Endothelial cell of umbilical vein (primary cell): ENCODE measurements at regions not wholly inside any gene's neighbourhood (a gene's known extent, or its start where the extent isn't known, plus 50 kb on each side); places are given as distances from the start of the nearest gene placed in this dataset.

Source experiments
- BruUV-seq: library from RNA; stranded (reverse); fragments of 400-500 nt; replicated peaks from 2 replicates; lab custom pipeline; 2021; lab: Mats Ljungman, UMichigan
- CTCF ChIA-PET: fragments of 300-600, 350-600 bp; sonication (Branson Sonifier 250); formaldehyde crosslinking; loops from one replicate; lab custom pipeline; 2021; ENCODE audit warnings: antibody characterized with exemption, inconsistent platforms; lab: Charles Lee
- POLR2A ChIA-PET: fragments of 300-600, 350-600 bp; sonication (Branson Sonifier 250); formaldehyde crosslinking; loops from one replicate; lab custom pipeline; 2021; ENCODE audit warnings: antibody characterized with exemption, inconsistent platforms; lab: Charles Lee
- DNase-seq: peaks from one replicate; pipeline ENCODE4 v3.0.0-alpha.2; 2011; ENCODE audit warnings: low read depth, low spot score
- FAIRE-seq: peaks from 2 replicates; lab custom pipeline; 2011; peaks lifted over from hg19 to GRCh38; lab: Jason Lieb, UNC
- H2AFZ ChIP-seq: 2 replicates; pipeline ENCODE4 v1.6.0; 2012; ENCODE audit warnings: low read depth, low read length, control low read depth, inconsistent platforms
- H3K27ac ChIP-seq: 2 replicates; pipeline ENCODE4 v1.5.1; 2011; ENCODE audit warnings: low read depth, mild to moderate bottlenecking, control low read depth, low read length, moderate library complexity; ENCODE audit not compliant: insufficient read depth
- H3K27me3 ChIP-seq, 2 experiments: 2 replicates each; pipeline versions ENCODE4 v1.6.0 to v1.6.1; 2011; ENCODE audit warnings: low read length in 2 of 2, mixed read lengths in 1 of 2; ENCODE audit not compliant: control insufficient read depth in 2 of 2, insufficient read depth in 2 of 2
- H3K36me3 ChIP-seq, 2 experiments: 2 replicates in 1 of 2; 3 replicates in 1 of 2; pipeline ENCODE4 v1.5.1; 2011; ENCODE audit warnings: low read length in 2 of 2, mild to moderate bottlenecking in 1 of 2, moderate library complexity in 1 of 2; ENCODE audit not compliant: control insufficient read depth in 2 of 2, insufficient read depth in 2 of 2; ENCODE audit errors: extremely low read depth in 1 of 2
- H3K4me1 ChIP-seq: 3 replicates; pipeline ENCODE4 v1.5.1; 2011; ENCODE audit warnings: mild to moderate bottlenecking, low read length; ENCODE audit not compliant: control insufficient read depth, insufficient read depth; ENCODE audit errors: extremely low read depth
- H3K4me2 ChIP-seq: 2 replicates; pipeline ENCODE4 v1.6.1; 2011; ENCODE audit warnings: low read length, control low read depth, mixed read lengths; ENCODE audit not compliant: insufficient read depth
- H3K4me3 ChIP-seq, 3 experiments: fragments of 200-600 bp in 1 of 3; sonication (generic), shearing (Covaris generic) in 1 of 3; replicated peaks in 1 of 3; 2 replicates each; pipeline ENCODE4 v1.5.1; 2011 to 2016; ENCODE audit warnings: control low read depth in 3 of 3, low read length in 3 of 3, mild to moderate bottlenecking in 2 of 3, inconsistent platforms in 1 of 3, low read depth in 1 of 3, moderate library complexity in 1 of 3; ENCODE audit not compliant: insufficient read depth in 1 of 3
- H3K79me2 ChIP-seq: 2 replicates; pipeline ENCODE4 v1.6.0; 2012; ENCODE audit warnings: low read length, inconsistent platforms; ENCODE audit not compliant: control insufficient read depth, insufficient read depth
- H3K9ac ChIP-seq: replicated peaks from 2 replicates; pipeline ENCODE3; 2011; ENCODE audit warnings: low read length, control low read depth; ENCODE audit not compliant: insufficient read depth; ENCODE audit errors: extremely low read depth
- H3K9me1 ChIP-seq: replicated peaks from 3 replicates; pipeline ENCODE4 v1.6.0; 2011; ENCODE audit warnings: mild to moderate bottlenecking, low read length; ENCODE audit not compliant: control insufficient read depth, insufficient read depth; ENCODE audit errors: extremely low read depth
- H3K9me3 ChIP-seq: replicated peaks from 2 replicates; pipeline ENCODE4 v1.5.1; 2012; ENCODE audit warnings: low read length, inconsistent platforms; ENCODE audit not compliant: control insufficient read depth, insufficient read depth
- H4K20me1 ChIP-seq: replicated peaks from 2 replicates; pipeline ENCODE3; 2011; ENCODE audit warnings: mild to moderate bottlenecking, low read length; ENCODE audit not compliant: control insufficient read depth, insufficient read depth; ENCODE audit errors: extremely low read depth
- CTCF ChIP-seq, 2 donors: IDR thresholded peaks; 1 replicate in 1 of 2; 2 replicates in 1 of 2; pipeline ENCODE4 v1.5.1; 2011; ENCODE audit warnings: low read length in 2 of 2, mild to moderate bottlenecking in 2 of 2, moderate library complexity in 2 of 2, control low read depth in 1 of 2, inconsistent platforms in 1 of 2, low read depth in 1 of 2; ENCODE audit not compliant: insufficient read depth in 1 of 2; ENCODE audit errors: extremely low read depth in 1 of 2
- EZH2 ChIP-seq: IDR thresholded peaks from 2 replicates; pipeline ENCODE4 v1.6.1; 2012; ENCODE audit warnings: borderline replicate concordance, low read depth, mild to moderate bottlenecking, moderate library complexity, low read length, inconsistent platforms; ENCODE audit not compliant: severe bottlenecking
- FOS ChIP-seq: IDR thresholded peaks from 2 replicates; pipeline ENCODE4 v1.6.1; 2011; ENCODE audit warnings: mild to moderate bottlenecking, low read length, moderate library complexity, borderline replicate concordance; ENCODE audit not compliant: insufficient read depth
- GATA2 ChIP-seq: IDR thresholded peaks from 2 replicates; pipeline ENCODE4 v1.7.0; 2011; ENCODE audit warnings: low read depth, mild to moderate bottlenecking, moderate library complexity, mixed read lengths, low read length; ENCODE audit not compliant: insufficient read length, insufficient read depth
- JUN ChIP-seq: IDR thresholded peaks from 2 replicates; pipeline ENCODE4 v1.6.1; 2011; ENCODE audit warnings: borderline replicate concordance, low read depth; ENCODE audit not compliant: insufficient read length, insufficient read depth
- MAX ChIP-seq: IDR thresholded peaks from 2 replicates; pipeline ENCODE4 v1.6.1; 2011; ENCODE audit not compliant: insufficient read depth, insufficient read length
- MYC ChIP-seq: IDR thresholded peaks from one replicate; pipeline ENCODE4 v1.6.1; 2011; ENCODE audit warnings: mild to moderate bottlenecking, low read depth, low read length
- POLR2A ChIP-seq: IDR thresholded peaks from 2 replicates; pipeline ENCODE4 v1.6.1; 2012; ENCODE audit warnings: low read depth, mild to moderate bottlenecking, control low read depth, low read length
- POLR2AphosphoS5 ChIP-seq: IDR thresholded peaks from 2 replicates; pipeline ENCODE4 v1.6.1; 2012; ENCODE audit warnings: low read depth, mild to moderate bottlenecking, control low read depth, low read length, moderate library complexity; ENCODE audit not compliant: insufficient read depth
- dilution Hi-C: fragments of 300-500 bp; cut with MboI; formaldehyde crosslinking; loops from one replicate; pipeline ENCODE4 v1.15.0; 2019; ENCODE audit warnings: low sequenced_read_pairs; ENCODE audit not compliant: extremely low pct_ligation_motif_present
- intact Hi-C: fragments of 100-400 bp; cut with micrococcal nuclease; formaldehyde crosslinking; loops from one replicate; pipeline ENCODE4 v1.10.0; 2022

DNA sequence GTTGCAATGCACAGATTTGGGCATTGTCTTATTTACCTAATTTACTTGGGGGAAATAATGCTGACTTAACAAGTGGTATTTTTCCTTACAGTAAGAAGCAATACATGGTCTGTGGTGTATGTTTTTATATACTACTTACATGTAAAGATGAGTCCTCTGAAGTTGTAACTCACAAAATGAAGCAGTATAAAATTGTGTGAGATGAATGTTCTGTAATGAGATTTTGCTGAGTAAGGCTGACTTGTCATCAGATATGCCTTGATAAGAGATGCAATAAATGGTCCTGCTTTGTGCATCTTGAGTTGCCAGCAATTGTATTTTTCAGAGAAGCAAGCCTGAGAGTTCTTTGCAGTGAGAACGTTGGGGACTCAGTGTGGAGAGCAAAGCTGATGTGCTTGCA lies 92.2 kb upstream of the GNAQ start:
- Histone ChIP-seq H3K79me2 (no peaks in the 10 kb centered on the region), H3K9ac (no peak overlapping the region), H3K9me3 (no peaks in the 10 kb centered on the region), H3K4me2 (no peak overlapping the region), H3K27me3 (no peaks in the 10 kb centered on the region), H3K27ac (no peak overlapping the region), H3K4me1 (no peaks in the 10 kb centered on the region), H2AFZ (no peak overlapping the region), H3K9me1 (no peaks in the 10 kb centered on the region), H3K4me3 (no peak overlapping the region), H3K36me3 (no peaks in the 10 kb centered on the region), H4K20me1 (no peaks in the 10 kb centered on the region)
- TF ChIP-seq FOS (no peak), GATA2 (no peak), POLR2AphosphoS5 (no peak), JUN (no peak), MAX (no peak), POLR2A (no peak), MYC (no peak), EZH2 (no peak), CTCF (IDR thresholded peaks at IDR 0.05; ENCODE audit: extremely low read depth in 1 of 2, insufficient read depth in 1 of 2, low read depth in 1 of 2, low read length in 2 of 2) (no peak)
- no TSS peak for BruUV-seq
- FAIRE-seq (no peak), DNase-seq (no peak)
- POLR2A ChIA-PET = no interaction called here
- intact Hi-C loops (loop anchor here (10.0 kb wide), 1 partner anchor 479 kb away; the partner anchor contains the start of gene GNA14), dilution Hi-C loops (no loop called here)
- CTCF ChIA-PET = interaction anchor here (1.1 to 10.9 kb wide), 3 partner anchors 88 to 147 kb away, joined by 3 to 134 read pairs (median 5); no protein-coding TSS in a partner anchor
